GM18861 (cell line): ENCODE measurements at regions not wholly inside any gene's neighbourhood (a gene's known extent, or its start where the extent isn't known, plus 50 kb on each side); places are given as distances from the start of the nearest gene placed in this dataset.

Source experiments
- ATAC-seq: cut with Tn5 transposase; IDR thresholded peaks from one replicate; pipeline ENCODE4 v1.9.1; 2021; ENCODE audit not compliant: unreplicated experiment

- ATAC-seq = no peak
Measured at GRCh38 chr18:28823506-28824182, 646.7 kb upstream of the CDH2 start.

DNA sequence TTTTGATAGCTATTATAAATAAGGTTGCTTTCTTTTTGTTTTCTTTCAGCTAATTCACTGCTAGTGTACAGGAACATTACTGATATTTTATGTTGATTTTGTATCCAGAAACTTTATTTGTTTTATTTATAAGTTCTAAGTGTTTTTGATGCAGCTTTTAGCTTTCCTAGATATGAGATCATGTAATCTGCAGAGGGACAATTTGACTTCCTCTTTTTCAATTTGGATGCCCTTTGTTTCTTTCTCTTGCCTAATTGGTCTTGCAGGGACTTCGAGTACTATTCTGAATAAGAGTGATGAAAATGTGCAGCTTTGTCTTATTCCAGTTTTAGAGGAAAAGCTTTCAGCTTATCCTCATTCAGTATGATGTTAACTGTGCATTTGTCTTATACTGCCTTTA, 643.4 kb upstream of the CDH2 start:
- ATAC-seq = no peak

GRCh38 chr18:28816155-28816554, 639.2 kb upstream of the CDH2 start:
- ATAC-seq = no peak

DNA sequence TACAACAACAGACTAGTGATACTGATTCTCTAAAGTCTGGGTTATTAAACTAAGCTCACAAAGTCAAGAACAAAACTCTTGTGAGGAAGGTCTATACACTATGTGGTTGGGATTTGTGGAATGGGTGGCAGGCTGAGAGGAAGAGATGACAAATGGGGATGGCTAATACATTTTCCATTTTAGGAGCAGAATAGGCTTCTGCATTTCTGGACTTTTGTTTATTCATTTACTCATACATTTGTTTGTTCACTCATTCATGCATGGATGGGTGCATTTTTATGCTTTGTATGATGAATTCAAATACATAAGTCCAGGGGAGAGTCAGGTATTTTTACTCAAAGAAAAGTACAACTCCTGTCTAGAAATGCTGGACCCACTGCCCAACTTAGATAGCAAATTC, 637.4 kb upstream of the CDH2 start:
- no peak for ATAC-seq

DNA sequence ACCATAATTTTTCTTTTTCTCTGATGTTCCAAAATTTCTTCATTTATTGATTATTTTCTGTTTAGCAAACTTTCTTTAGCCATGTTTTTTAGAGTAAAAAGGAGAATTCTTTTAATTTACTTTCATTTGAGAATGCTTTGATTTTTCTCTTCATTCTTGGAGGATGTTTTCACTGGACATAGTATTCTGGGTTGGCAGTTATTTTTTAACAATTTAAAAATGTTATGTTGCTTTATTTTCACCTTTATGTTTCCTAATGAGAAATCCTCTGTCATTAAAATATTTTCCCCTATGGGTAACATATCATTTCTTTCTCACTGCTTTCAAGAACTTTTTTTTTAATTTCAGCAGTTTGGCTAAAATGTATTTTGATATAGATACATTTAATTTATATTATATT, 631.4 kb upstream of the CDH2 start:
- no peak for ATAC-seq

GRCh38 chr18:28805491-28805890, 628.6 kb upstream of the CDH2 start:
- no peak for ATAC-seq

DNA sequence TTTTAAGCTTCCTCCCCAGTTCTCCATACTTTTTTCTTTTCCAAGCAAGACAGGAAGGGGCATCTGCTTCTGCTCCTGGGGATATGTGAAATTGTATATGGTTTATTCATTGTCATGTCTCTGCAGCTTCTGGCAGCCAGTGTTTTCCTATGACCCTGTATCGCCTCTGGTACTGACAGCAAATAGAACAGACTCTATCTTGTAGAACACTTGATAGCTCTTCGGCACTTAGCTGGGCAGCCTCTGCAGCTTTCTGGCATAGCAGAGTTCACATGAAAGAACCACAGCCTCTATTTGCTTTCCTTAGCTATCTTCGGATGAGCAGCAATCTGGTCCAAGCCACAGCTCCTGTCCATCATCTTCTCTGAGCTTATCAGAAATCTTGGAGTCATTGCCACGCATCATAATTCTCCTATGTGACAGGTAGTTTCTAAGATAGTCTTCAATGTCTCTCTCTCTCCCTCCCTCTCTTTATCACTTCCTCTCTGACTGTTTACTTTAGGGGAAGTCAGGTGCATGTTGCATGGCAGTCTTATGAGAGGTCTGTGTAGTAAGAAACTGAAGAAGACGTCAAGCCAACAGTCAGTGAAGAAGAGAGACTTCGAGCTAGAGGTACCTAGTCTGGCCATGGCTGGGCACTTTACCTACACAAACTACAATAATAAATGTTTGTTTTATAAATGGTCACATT, 627.7 kb upstream of the CDH2 start:
- no peak for ATAC-seq

- ATAC-seq = no peak
Measured at GRCh38 chr18:28802546-28802945, 625.6 kb upstream of the CDH2 start.

GRCh38 chr18:28801876-28802275, 624.9 kb upstream of the CDH2 start:
- no peak for ATAC-seq

- ATAC-seq = no peak
Measured at GRCh38 chr18:28794459-28795245, 617.7 kb upstream of the CDH2 start.

DNA sequence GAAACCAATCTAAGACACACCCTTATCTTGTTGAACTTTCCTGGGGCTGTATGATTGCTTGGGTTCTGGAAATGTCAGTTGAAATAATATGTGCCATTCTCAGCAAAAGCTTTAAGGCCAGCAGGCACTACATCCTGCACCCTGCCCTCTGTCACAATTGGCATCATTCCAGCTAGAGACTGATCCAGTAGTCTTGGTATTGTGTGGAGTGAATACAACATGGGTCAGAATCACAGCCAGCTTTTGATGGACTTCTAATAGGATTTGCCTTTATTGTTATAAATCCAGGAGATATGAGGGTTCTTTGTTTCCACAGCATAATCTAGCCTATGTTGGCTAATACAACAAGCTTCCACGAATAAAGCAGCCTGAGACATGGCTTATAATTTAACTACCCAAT, 617.0 kb upstream of the CDH2 start:
- ATAC-seq = no peak

DNA sequence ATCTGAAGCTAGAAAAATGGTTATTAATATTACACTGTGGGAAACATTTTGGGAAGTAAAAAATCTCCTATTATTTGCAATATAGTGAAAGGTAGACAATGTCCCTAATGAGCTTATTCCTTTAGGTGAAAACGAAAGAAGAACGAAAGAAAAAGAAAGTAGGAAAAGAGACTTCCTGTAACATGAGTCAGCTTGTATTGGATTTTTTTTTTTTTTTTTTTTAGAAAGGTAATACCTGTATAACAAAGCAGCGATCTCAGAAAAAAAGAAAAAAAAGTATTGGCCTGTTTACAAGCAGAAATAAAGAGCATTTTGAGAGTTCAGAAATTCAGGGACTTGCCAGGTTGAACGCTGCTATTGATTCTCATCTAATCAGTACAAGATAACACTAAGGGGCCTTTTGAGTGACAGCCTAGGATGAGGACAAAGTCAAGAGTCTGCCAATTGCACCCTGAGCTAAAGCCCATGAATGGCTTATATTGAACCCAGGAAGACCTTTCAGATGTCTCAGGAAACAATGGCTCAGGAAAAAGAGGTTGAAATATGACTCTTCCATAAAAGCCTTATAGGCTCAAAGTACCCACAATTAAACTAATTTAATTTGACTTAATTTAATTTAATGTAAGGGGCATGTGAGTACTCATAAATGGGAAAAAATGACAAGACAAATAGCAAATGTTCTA, 615.6 kb upstream of the CDH2 start:
- ATAC-seq = no peak

DNA sequence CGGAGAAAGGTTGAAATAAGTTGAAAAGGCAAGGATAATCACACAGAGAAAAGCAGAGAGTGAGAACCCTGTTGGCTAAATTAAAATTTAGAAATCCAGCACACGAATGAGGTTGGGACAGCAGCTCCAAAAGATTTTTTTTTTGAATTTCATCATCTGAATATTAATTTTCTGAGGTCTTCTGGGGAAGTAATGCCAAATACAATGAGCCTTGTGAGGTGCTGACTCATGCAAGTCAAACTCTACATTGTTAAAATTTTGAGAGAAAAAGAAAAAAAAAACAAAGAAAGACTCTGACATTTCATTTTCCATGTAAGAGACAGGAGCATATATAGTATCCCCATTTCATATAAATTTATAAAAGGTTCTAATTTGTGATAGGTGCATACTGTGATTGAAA, 614.2 kb upstream of the CDH2 start:
- no peak for ATAC-seq

- no peak for ATAC-seq
Measured at GRCh38 chr18:28789502-28789901, 612.6 kb upstream of the CDH2 start.

DNA sequence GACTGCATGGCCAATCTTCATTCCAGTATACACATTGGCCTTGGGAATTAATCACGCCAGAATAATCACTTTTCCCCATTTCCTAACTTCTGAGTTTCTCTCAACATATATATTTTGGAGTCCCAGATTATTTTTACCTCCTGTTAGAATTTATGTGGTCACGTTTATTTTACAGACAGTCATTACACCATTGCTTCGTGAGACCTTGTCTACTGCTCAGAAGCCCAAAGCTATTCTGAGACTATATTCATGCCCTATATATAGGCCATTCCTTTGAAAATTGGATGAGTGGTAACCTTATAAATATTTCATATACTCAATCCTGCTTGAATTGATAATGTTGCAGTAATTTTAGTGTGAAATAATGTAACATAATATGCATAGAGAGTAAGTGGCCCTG, 610.0 kb upstream of the CDH2 start:
- no peak for ATAC-seq

DNA sequence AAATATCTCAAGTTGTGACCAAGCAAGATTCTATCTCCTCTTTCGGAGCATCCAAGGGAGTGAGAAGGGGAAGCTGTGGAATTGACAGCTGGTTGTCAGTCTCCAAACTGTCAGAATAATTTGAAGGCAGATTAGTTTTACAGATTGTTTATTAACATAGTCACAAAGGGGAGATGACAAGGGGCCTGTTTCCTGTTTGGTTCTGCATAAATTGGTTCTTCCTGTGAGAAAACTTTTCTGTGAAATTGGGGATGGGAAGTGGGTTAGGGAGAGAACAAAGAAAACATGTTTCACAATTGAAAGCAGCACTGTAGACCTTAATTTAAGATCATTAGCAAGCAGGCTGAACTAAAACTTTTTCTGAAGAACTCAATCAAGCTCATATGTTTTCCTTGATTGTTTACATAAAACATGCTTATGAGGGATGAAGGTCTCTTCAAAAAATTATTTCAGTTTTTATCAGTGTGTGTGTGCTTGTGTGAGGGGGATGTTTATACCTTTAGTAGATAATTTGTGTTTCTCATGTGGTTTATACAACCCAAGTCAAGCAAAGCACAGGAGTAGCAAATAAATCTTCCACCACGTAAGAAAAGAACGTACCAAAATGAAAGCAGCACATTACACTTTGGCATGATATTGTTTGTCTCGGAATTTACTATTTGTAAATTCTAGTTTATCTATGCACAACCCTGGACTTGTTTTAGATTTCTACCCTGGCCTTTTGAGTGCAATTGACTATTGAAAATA, 604.9 kb upstream of the CDH2 start:
- no peak for ATAC-seq

GRCh38 chr18:28778706-28779105, 601.8 kb upstream of the CDH2 start:
- ATAC-seq = no peak

DNA sequence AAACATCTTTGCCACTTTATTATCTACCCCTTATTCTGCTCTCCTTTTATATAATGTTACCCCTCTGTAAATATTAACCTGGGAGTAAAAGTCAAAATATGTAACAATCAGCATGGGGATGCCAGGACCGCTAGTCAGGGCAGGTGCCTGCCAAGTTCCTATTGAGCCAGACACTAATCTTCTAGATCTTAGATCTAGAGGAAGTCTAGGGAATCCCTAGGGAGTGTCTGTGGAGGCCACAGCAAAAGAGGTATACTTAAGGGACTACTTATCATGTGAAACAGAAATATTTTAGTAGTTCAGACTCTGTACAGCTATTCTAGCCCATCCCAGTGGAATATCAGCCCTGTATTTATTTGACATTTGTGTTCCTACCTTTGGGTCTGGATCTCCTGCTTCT, 600.8 kb upstream of the CDH2 start:
- ATAC-seq = no peak

DNA sequence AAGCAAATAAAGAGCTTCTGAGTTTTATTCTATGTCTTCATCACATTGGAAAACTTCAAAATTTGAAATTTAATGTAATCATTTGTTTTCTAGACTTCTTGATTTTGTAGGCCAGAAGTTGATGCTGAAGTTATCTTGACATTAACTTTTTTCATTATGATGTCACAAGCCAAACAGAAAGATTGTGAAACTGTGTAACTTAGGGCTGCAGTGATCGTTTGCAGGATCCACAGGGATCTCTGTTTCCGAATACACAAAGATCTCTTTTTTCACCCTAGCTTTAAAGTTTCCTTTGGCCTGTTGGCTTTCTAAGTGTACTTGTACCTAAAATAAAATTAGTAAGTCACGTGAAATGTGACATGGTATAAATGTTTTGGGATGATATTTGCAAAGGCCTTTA, 594.9 kb upstream of the CDH2 start:
- no peak for ATAC-seq

GRCh38 chr18:28768791-28769768, 592.1 kb upstream of the CDH2 start:
- ATAC-seq = no peak
